GM19324 (cell line): ENCODE measurements at regions not wholly inside any gene's neighbourhood (a gene's known extent, or its start where the extent isn't known, plus 50 kb on each side); places are given as distances from the start of the nearest gene placed in this dataset.

Experiments
- ATAC-seq: cut with Tn5 transposase; IDR thresholded peaks from one replicate; pipeline ENCODE4 v1.9.1; 2021; ENCODE audit warnings: mild to moderate bottlenecking, moderate library complexity; ENCODE audit not compliant: unreplicated experiment, low FRiP score

- no peak for ATAC-seq
Observed at GRCh38 chr1:80982831-80983230, 817.9 kb upstream of the ADGRL2 start.

- ATAC-seq, result no peak
Observed at GRCh38 chr1:80973101-80973500, 827.6 kb upstream of the ADGRL2 start.

DNA sequence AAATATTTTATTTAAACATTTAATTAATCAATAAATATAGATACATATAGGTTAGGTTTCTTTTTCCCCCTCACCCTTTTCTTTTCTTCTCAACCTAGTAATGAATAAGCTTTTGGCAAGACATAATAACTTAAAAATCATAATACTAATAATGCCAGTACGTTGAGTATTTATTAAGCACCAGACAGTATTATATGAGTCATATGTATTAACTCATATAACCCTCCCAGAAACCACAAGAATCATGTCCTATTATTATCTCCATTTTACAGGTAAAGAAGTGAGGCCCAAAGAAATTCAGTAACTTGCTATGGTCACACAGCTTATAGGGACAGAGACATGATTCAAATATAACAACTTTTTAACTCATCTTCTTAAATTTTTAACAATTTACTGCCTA lies 834.5 kb upstream of the ADGRL2 start:
- ATAC-seq, result no peak

- ATAC-seq, result no peak
Observed at GRCh38 chr1:80962564-80962963, 838.2 kb upstream of the ADGRL2 start.

GRCh38 chr1:80961464-80962190 lies 839.1 kb upstream of the ADGRL2 start:
- peak; percentile 58 for ATAC-seq

GRCh38 chr1:80933346-80933745 lies 867.4 kb upstream of the ADGRL2 start:
- no peak for ATAC-seq

DNA sequence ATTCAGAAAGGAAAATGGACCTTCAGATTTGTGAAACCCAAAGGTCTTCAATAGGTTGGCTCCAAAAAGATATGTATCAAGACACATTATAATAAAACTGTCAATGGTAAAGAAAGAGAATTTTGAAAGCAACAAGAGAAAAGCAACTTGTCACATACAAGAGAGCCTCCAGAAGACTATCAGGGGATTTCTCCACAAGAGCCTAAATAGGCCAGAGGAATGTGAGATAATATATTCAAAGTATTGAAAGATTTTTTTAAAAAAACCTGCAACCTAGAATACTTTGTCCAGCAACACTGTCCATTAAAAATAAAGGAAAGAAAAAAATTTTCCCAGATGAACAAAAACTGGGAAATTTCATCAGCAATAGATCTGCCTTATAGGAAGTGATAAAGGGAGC lies 869.6 kb upstream of the ADGRL2 start:
- ATAC-seq, result no peak

GRCh38 chr1:80929868-80930508 lies 870.7 kb upstream of the ADGRL2 start:
- no peak for ATAC-seq

DNA sequence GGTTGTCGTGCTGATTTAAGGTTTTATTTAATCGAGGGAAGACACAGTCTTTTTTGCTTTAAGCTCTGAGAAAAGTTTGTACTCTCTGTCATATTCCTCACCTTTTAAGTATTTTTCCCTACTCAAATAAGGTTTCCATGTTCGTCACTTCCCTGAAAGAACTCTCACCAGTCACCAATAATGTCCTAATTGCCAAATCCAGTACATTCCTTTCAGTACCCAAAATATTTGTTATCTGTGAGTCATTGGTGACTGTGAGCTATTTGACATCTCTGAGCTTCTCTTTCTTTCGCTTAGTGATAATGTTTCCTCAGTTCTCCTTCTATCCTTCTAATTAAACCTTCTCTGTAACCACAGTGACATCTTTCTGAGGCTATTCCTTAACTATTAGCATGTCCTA lies 874.2 kb upstream of the ADGRL2 start:
- no peak for ATAC-seq

DNA sequence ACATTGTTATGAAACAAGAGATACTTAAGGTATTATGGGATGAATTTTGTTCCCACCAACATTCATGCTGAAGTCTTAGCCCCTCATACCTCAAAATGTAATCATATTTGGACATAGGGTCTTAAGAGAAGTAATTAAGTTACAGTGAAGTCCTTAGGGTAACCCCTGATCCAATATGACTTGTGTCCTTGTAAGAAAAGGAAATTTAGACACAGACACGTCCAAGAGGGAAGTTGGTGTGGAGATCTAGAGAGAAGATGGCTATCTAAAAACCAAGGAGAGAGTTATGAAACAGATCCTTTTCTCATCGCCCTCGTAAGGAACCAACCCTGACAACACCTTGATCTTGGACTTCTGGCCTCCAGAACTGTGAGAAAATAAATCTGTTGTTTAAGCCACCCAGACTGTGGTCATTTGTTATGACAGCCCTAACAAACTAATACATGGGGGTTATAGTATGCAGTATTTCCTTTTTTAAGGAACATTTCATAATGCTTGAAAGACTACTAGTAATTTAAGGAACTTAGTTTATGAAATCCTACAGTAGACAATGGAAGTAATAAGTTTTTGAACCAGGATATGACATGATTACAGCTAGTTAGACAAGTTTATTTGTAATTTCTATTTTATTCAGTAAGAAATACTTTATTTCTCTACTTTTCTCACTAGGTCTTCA lies 875.5 kb upstream of the ADGRL2 start:
- ATAC-seq, result no peak

DNA sequence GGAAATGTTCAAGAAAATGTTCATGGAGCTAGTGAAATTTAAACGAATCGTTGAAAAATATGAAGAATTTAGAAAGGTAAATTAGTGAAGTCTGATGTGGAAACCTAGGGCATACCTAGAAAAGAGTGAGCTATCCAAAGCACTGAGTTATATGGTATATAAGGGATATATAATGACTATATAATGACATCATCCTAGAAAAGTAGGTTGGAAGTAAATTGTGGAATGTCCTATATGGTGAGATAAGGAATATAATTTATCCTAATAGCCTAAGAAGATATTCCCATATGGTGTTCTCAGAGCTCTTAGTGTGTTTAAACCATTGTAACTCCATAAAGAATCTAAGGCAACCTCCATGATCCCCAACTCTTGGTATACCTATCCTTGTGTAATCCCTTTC lies 876.4 kb upstream of the ADGRL2 start:
- ATAC-seq, result no peak

DNA sequence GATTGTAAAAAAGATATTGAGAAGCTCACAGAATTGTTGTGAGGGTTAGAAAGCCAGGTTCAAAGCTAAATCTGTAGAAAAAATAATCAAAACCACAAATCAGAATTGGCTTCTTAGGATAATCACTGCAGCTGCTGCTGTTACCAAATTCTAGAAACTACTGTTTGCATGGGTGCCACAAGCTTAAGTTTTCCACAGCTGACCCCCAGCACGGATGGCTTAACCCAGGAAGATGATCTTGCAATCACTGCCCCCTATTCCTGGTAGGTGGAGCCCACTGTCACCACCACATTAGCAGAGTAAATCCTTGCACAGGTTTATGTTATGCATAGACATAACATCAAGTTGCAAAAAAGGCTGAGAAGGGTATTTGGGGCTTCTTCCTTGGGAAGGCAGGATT lies 877.8 kb upstream of the ADGRL2 start:
- no peak for ATAC-seq

GRCh38 chr1:80919426-80919825 lies 881.3 kb upstream of the ADGRL2 start:
- no peak for ATAC-seq

DNA sequence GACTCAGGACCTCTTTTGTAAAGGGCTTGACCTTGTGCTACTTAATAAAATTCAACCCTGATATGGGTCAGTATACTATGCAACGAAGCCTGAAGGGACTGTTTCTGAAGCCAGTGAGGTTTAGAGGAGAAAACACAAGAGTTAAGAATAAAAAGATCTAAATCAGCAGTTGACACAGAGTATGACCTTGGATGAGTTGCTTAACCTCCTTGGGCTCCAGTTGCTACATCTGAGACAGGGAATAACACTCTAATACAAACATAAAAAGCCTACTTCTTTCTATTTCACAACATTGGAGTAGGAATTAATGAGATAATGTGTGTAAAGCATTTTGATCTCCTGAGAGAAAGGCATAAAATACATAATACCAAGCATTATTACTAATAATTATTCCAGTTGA lies 882.4 kb upstream of the ADGRL2 start:
- ATAC-seq, result no peak

DNA sequence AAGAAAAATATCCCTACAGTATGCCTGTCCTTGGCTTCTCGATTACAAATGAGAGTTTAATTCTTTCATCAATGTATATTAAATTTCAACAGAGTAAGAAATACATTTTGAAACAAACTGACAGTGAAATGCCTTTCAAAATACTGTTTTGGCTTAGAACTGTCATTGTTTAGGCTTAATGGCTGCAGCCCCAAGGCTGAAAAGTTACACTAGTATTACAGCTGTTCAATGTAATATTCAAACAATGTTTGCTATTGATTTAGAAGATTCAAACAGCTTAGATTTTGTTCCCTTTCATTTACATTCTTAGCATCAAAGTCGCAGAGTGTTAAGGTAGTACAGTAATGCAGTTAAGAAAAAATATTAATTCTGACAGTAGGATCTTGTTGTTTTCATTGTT lies 882.9 kb upstream of the ADGRL2 start:
- no peak for ATAC-seq

- ATAC-seq, result no peak
Observed at GRCh38 chr1:80917225-80917624, 883.5 kb upstream of the ADGRL2 start.

GRCh38 chr1:80915491-80915890 lies 885.2 kb upstream of the ADGRL2 start:
- ATAC-seq, result no peak

GRCh38 chr1:80910426-80910825 lies 890.3 kb upstream of the ADGRL2 start:
- no peak for ATAC-seq

DNA sequence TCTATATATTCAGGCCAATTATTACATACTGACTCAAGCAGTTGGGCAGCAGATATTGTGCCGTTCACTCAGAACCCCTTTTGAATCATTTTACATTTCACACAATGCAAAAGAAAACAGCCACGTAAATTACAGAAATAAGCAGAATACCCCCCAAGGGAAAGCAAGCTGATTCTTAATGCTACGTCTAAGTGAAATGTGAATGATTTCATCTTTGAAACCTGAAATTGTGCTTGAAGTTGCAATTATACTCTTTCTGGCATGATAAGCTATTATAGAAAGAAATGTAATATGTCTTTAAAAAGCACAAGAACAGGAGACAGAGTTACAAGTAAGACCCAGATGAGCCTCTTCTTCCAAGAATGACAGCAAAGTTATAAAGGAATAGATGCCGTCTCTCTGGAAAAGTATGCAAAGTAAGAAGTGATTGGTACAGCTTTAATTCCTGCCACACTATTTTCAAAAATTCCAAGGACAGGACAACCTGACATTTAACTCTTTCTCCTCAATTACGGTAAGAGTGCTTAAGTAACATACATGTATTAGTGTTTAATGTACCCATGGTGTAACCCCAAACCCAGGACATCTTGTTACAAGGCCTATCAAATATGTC lies 891.5 kb upstream of the ADGRL2 start:
- no peak for ATAC-seq

GRCh38 chr1:80896781-80897356 lies 903.9 kb upstream of the ADGRL2 start:
- no peak for ATAC-seq

GRCh38 chr1:80894921-80895320 lies 905.8 kb upstream of the ADGRL2 start:
- no peak for ATAC-seq
